Activated naive CD4-positive, alpha-beta T cell treated with anti-CD3 and anti-CD28 coated beads, Interleukin-2, amount 10 ng/mL, durations not matched to agents 7 days and 5 days (primary cell): ENCODE measurements at regions not wholly inside any gene's neighbourhood (a gene's known extent, or its start where the extent isn't known, plus 50 kb on each side); places are given as distances from the start of the nearest gene placed in this dataset.

Experiments
- CTCF ChIA-PET: fragments of 350-600 bp; sonication (Branson Sonifier 250); formaldehyde crosslinking; loops from one replicate; lab custom pipeline; 2021; ENCODE audit warnings: antibody characterized with exemption; lab: Charles Lee
- DNase-seq: peaks from one replicate; pipeline ENCODE4 v3.0.0-alpha.2; 2020
- H3K27ac Mint-ChIP-seq: one replicate; pipeline ENCODE4 v1.8.0; 2021; ENCODE audit warnings: mild to moderate bottlenecking, moderate library complexity, mixed read lengths
- H3K27me3 Mint-ChIP-seq: one replicate; pipeline ENCODE4 v1.8.0; 2021; ENCODE audit warnings: mild to moderate bottlenecking, mixed read lengths
- H3K36me3 Mint-ChIP-seq: one replicate; pipeline ENCODE4 v1.8.0; 2021; ENCODE audit warnings: mixed read lengths
- H3K4me1 Mint-ChIP-seq: one replicate; pipeline ENCODE4 v1.8.0; 2021; ENCODE audit warnings: mixed read lengths
- H3K4me3 Mint-ChIP-seq: one replicate; pipeline ENCODE4 v1.8.0; 2021; ENCODE audit warnings: mild to moderate bottlenecking, moderate library complexity, mixed read lengths
- H3K9me3 Mint-ChIP-seq: one replicate; pipeline ENCODE4 v1.8.0; 2021; ENCODE audit warnings: mixed read lengths

- H3K36me3 Mint-ChIP-seq: no peaks in the 10 kb centered on the region
- H3K4me3 Mint-ChIP-seq: no peak overlapping the region
- CTCF ChIA-PET: interaction anchor here (0.9 kb wide), 1 partner anchor 19 kb away, joined by 3 read pairs; no protein-coding TSS in a partner anchor
- no peak overlapping the region for H3K27ac Mint-ChIP-seq
- H3K27me3 Mint-ChIP-seq: no peaks in the 10 kb centered on the region
- DNase-seq: no peak
- no peaks in the 10 kb centered on the region for H3K9me3 Mint-ChIP-seq
- no peaks in the 10 kb centered on the region for H3K4me1 Mint-ChIP-seq
Observed at GRCh38 chr4:175440786-175441185, 371.3 kb downstream of the GPM6A start.

GRCh38 chr4:175441256-175441655, 370.8 kb downstream of the GPM6A start:
- CTCF ChIA-PET: interaction anchor here (0.9 kb wide), 1 partner anchor 18 kb away, joined by 3 read pairs; no protein-coding TSS in a partner anchor

GRCh38 chr4:175443547-175443946, 368.5 kb downstream of the GPM6A start:
- H3K9me3 Mint-ChIP-seq: no peaks in the 10 kb centered on the region
- no peak for DNase-seq
- H3K27me3 Mint-ChIP-seq: no peaks in the 10 kb centered on the region
- no peak overlapping the region for H3K27ac Mint-ChIP-seq
- no peak overlapping the region for H3K4me3 Mint-ChIP-seq
- H3K36me3 Mint-ChIP-seq: no peaks in the 10 kb centered on the region
- CTCF ChIA-PET: no interaction called here
- H3K4me1 Mint-ChIP-seq: no peaks in the 10 kb centered on the region

More at GRCh38 chr4:175441256-175441655, 370.8 kb downstream of the GPM6A start:
- no peak for DNase-seq
- no peak overlapping the region for H3K27ac Mint-ChIP-seq
- H3K36me3 Mint-ChIP-seq: no peaks in the 10 kb centered on the region
- H3K4me3 Mint-ChIP-seq: no peak overlapping the region
- H3K4me1 Mint-ChIP-seq: no peaks in the 10 kb centered on the region
- H3K9me3 Mint-ChIP-seq: no peaks in the 10 kb centered on the region
- no peaks in the 10 kb centered on the region for H3K27me3 Mint-ChIP-seq

DNA sequence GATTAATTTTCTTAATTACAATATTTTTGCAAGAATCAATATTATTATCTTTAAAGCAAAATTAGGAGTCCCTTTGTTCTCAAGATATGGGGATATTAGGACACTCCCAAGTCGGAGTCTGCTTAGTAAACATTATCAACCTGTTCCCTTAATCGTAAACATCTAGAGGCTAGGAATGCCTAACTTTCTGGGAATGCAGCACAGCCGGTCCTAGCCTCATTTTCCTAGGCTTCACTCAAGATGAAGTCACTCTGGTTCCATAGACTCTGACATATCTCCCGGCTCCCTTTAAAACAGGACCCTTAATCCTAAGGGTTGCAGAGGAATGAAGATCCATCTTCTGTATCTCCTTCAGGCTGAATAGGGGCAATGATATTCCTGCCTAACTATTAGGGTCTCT, 367.6 kb downstream of the GPM6A start:
- no peaks in the 10 kb centered on the region for H3K36me3 Mint-ChIP-seq
- no peak for DNase-seq
- H3K27ac Mint-ChIP-seq: no peak overlapping the region
- CTCF ChIA-PET: no interaction called here
- H3K4me3 Mint-ChIP-seq: no peak overlapping the region
- no peaks in the 10 kb centered on the region for H3K9me3 Mint-ChIP-seq
- no peaks in the 10 kb centered on the region for H3K4me1 Mint-ChIP-seq
- no peaks in the 10 kb centered on the region for H3K27me3 Mint-ChIP-seq

GRCh38 chr4:175447016-175447415, 365.0 kb downstream of the GPM6A start:
- no peaks in the 10 kb centered on the region for H3K36me3 Mint-ChIP-seq
- DNase-seq: no peak
- H3K4me1 Mint-ChIP-seq: no peaks in the 10 kb centered on the region
- no peaks in the 10 kb centered on the region for H3K9me3 Mint-ChIP-seq
- no peak overlapping the region for H3K27ac Mint-ChIP-seq
- CTCF ChIA-PET: no interaction called here
- H3K4me3 Mint-ChIP-seq: no peak overlapping the region
- H3K27me3 Mint-ChIP-seq: no peaks in the 10 kb centered on the region

DNA sequence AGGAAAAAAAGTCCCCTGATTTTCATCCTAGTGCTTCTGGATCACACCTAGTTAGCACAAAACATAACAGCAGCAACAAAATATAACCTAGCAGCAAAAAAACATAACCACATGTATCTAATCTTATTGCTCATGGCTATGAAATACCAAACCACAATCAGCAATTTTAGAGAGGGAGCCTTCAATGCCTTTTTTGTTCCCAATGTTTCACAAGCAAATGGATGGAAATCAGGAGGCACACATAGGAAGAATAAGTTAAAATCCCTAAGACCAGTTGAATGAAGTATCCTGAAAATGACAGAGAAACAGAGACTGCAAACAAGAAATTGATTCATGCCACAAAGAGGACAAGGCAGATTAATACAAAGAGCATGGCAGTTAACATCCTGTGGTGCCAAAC, 361.6 kb downstream of the GPM6A start:
- no peak for DNase-seq
- no peaks in the 10 kb centered on the region for H3K9me3 Mint-ChIP-seq
- CTCF ChIA-PET: no interaction called here
- H3K36me3 Mint-ChIP-seq: no peaks in the 10 kb centered on the region
- no peak overlapping the region for H3K27ac Mint-ChIP-seq
- H3K27me3 Mint-ChIP-seq: no peaks in the 10 kb centered on the region
- H3K4me3 Mint-ChIP-seq: no peak overlapping the region
- no peaks in the 10 kb centered on the region for H3K4me1 Mint-ChIP-seq

DNA sequence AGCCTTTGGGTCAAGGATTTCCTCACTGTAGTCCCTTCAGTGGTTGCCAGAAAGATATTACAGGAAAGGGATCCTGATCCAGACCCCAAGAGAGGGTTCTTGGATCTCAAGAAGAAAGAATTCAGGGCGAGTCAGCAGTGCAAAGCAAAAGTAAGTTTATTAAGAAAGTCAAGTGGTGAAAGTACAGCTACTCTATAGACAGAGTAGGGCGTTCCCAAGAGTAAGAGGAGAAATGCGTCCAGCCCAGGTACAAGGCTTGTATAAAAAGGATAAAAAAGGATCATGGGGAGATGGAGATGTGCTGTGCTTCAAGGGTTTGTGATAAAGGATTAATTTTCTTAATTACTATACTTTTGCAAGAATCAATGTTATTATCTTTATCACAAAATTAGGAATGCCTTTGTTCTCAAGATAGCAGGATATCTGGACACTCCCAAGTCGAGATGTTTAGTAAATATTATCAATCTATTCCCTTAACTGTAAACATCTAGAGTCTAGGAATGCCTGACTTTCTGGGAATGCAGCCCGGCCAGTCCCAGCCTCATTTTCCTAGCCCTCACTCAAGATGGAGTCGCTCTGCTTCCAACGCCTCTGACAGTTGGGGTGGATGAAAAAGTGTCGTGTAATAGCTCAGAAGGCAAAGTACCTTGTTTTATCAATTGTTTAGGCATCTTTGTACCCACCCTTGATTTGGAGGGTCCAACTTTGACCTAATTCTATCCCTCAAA, 360.7 kb downstream of the GPM6A start:
- H3K36me3 Mint-ChIP-seq: no peaks in the 10 kb centered on the region
- CTCF ChIA-PET: no interaction called here
- H3K4me1 Mint-ChIP-seq: no peaks in the 10 kb centered on the region
- H3K27ac Mint-ChIP-seq: no peak overlapping the region
- no peaks in the 10 kb centered on the region for H3K9me3 Mint-ChIP-seq
- H3K4me3 Mint-ChIP-seq: no peak overlapping the region
- DNase-seq: no peak
- no peaks in the 10 kb centered on the region for H3K27me3 Mint-ChIP-seq

GRCh38 chr4:175453456-175453855, 358.6 kb downstream of the GPM6A start:
- Mint-ChIP-seq H3K27me3 (no peaks in the 10 kb centered on the region), H3K36me3 (no peaks in the 10 kb centered on the region), H3K27ac (no peak overlapping the region), H3K4me3 (no peak overlapping the region), H3K9me3 (no peaks in the 10 kb centered on the region), H3K4me1 (no peaks in the 10 kb centered on the region)
- no peak for DNase-seq
- CTCF ChIA-PET: no interaction called here

DNA sequence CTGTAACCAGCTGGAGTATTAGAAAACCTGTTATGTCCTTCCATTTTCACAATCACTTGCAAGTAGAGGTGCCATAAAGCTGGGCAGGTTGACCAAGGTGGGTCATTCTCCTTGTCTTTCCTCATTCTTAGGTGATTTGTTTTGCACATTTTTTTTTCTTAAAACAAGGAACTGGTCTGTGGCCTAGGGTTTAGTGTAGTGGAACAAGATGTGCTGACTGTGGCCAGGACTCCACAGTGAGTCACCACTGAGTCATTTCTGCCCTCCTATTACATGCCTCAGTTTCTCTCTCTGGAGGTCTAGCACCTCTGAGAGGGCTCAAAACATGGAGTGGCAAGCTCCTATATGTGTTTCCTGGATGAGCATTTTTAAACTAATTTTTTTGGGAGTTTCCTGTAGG, 355.9 kb downstream of the GPM6A start:
- Mint-ChIP-seq H3K27ac (no peak overlapping the region), H3K27me3 (no peaks in the 10 kb centered on the region), H3K36me3 (no peaks in the 10 kb centered on the region), H3K4me1 (no peaks in the 10 kb centered on the region), H3K4me3 (no peak overlapping the region), H3K9me3 (no peaks in the 10 kb centered on the region)
- CTCF ChIA-PET: no interaction called here
- DNase-seq: no peak

DNA sequence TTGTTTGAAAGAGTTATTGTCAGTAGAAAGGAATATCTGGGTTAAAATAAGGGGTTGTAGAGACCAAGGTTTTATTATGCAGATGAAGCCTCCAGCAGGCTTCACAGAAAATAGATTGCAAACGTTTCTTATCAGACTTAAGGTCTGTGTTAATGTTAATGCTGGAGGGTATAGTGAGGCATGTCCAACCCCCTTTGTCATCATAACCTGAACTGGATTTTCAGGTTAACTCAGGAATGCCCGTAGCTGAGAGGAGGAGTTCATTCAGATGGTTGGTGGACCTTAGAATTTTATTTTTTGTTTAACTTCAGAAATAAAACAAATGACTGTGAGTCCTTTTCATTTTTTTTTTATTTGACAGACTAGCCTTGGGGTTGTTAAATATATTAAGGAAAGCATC, 354.1 kb downstream of the GPM6A start:
- Mint-ChIP-seq H3K9me3 (no peaks in the 10 kb centered on the region), H3K36me3 (no peaks in the 10 kb centered on the region), H3K4me3 (no peak overlapping the region), H3K27ac (no peak overlapping the region), H3K4me1 (no peaks in the 10 kb centered on the region), H3K27me3 (no peaks in the 10 kb centered on the region)
- CTCF ChIA-PET: no interaction called here
- no peak for DNase-seq

- Mint-ChIP-seq H3K4me3 (no peak overlapping the region), H3K36me3 (no peaks in the 10 kb centered on the region), H3K4me1 (no peaks in the 10 kb centered on the region), H3K27me3 (no peaks in the 10 kb centered on the region), H3K27ac (no peak overlapping the region), H3K9me3 (no peaks in the 10 kb centered on the region)
- CTCF ChIA-PET: interaction anchor here (0.9 kb wide), 1 partner anchor 19 kb away, joined by 3 read pairs; no protein-coding TSS in a partner anchor
- no peak for DNase-seq
Observed at GRCh38 chr4:175459571-175459970, 352.5 kb downstream of the GPM6A start.

DNA sequence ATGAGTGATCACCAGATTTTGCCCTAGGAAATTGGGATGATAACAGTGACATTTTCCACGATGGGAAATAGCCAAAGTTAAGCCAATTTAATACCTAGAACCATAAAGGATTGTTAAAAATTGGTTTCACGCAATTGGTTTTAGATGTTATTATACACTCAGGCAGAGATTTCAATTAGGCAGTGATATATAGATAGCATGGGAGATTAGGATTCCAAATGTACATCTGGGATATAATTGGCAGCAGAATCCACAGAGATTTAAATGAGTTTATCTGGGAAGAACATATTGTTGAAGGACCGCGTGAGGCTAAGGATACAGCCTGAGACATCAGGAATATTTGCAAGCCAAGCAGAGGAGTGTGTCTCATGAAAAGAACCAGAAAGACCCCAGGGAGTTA, 351.6 kb downstream of the GPM6A start:
- H3K9me3 Mint-ChIP-seq: no peaks in the 10 kb centered on the region
- no peak overlapping the region for H3K27ac Mint-ChIP-seq
- H3K27me3 Mint-ChIP-seq: no peaks in the 10 kb centered on the region
- no peak overlapping the region for H3K4me3 Mint-ChIP-seq
- H3K4me1 Mint-ChIP-seq: no peaks in the 10 kb centered on the region
- CTCF ChIA-PET: no interaction called here
- no peak for DNase-seq
- no peaks in the 10 kb centered on the region for H3K36me3 Mint-ChIP-seq

DNA sequence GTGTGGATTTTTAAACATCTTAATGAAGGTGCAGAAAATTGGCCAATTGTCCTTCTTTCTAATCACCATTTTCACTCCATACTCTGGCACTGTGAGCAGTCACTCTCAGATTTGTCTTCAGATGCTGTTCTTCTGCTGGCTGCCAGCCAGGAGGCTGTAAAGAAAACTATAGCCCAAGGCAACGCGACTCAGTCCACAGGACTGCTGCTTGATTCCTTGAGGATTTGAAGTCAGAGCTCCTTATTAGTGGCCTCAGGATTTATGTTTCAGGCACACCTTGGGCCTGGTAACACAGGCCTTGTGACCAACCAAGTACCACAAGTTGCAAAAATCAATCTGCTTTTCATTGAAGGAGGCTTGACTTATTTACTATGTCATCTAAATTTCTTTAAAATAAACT, 342.6 kb downstream of the GPM6A start:
- no peak overlapping the region for H3K4me3 Mint-ChIP-seq
- H3K36me3 Mint-ChIP-seq: no peaks in the 10 kb centered on the region
- H3K27ac Mint-ChIP-seq: no peak overlapping the region
- no peaks in the 10 kb centered on the region for H3K27me3 Mint-ChIP-seq
- H3K4me1 Mint-ChIP-seq: no peaks in the 10 kb centered on the region
- H3K9me3 Mint-ChIP-seq: peaks cover 14% of the 10 kb centered on the region
- no peak for DNase-seq
- CTCF ChIA-PET: no interaction called here

DNA sequence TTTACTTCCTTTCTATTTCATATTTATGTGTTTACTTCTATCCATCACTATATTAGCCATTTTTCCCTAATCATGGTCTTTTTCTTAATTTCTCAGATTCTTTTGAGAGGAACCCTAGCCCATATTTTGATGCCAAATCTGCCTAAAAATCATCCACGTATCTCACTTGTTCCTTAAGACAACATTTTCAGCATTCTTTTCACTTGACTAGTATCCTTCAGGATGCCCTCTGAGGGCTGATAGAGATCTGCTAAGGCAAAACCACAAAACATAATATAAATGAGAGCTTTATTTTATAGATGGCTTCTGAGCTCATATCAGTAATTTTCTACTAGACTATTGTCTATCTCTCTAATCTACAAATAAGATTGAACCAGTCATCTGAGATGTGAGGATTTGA, 341.9 kb downstream of the GPM6A start:
- DNase-seq: no peak

DNA sequence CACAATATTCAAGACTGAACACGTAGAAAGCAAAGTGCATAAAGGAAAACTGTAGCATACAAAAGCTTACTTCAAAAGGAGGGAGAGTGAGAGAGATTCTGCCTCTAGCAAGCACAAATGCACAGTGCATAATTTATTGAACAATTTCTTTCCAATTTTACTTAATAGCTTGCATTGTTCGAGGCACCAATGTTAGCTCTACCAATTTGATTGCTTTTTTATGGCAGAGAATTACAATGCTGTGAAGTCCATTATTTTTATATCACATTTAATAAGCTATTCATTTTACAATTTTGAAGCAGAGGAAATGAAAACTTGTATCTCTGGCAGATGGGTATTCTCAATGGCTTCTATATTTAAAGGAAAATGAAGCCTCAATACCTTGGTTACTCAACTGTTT, 331.7 kb downstream of the GPM6A start:
- H3K4me3 Mint-ChIP-seq: no peak overlapping the region
- H3K4me1 Mint-ChIP-seq: no peaks in the 10 kb centered on the region
- H3K27me3 Mint-ChIP-seq: no peaks in the 10 kb centered on the region
- H3K36me3 Mint-ChIP-seq: no peaks in the 10 kb centered on the region
- no peak overlapping the region for H3K27ac Mint-ChIP-seq
- CTCF ChIA-PET: no interaction called here
- DNase-seq: no peak
- H3K9me3 Mint-ChIP-seq: peaks cover 3% of the 10 kb centered on the region

More for the DNA sequence above, 341.9 kb downstream of the GPM6A start:
- CTCF ChIA-PET: interaction anchor here (0.5 kb wide), 1 partner anchor 1578 kb away, joined by 3 read pairs; no protein-coding TSS in a partner anchor
- Mint-ChIP-seq H3K27ac (no peak overlapping the region), H3K36me3 (no peaks in the 10 kb centered on the region), H3K4me3 (no peak overlapping the region), H3K9me3 (peaks cover 14% of the 10 kb centered on the region), H3K4me1 (no peaks in the 10 kb centered on the region), H3K27me3 (no peaks in the 10 kb centered on the region)
